Neural cell (in vitro differentiated cells): ENCODE measurements at regions not wholly inside any gene's neighbourhood (a gene's known extent, or its start where the extent isn't known, plus 50 kb on each side); places are given as distances from the start of the nearest gene placed in this dataset.

Source experiments
- H2AFZ ChIP-seq: fragments of 200-600, 300-800 bp; sonication (generic), shearing (Covaris generic); 2 replicates; pipeline ENCODE4 v1.6.0; 2014; ENCODE audit warnings: low read depth, mild to moderate bottlenecking, antibody characterized with exemption, low read length, moderate library complexity
- H3F3A ChIP-seq: fragments of 200-600 bp; shearing (Covaris generic); 2 replicates; pipeline ENCODE4 v1.6.1; 2016; ENCODE audit warnings: mild to moderate bottlenecking, moderate library complexity, mixed read lengths, antibody characterized with exemption, low read length; ENCODE audit not compliant: insufficient read depth, poor library complexity, severe bottlenecking
- H3K27ac ChIP-seq: fragments of 200-600, 300-800 bp; sonication (generic), shearing (Covaris generic); 2 replicates; pipeline ENCODE4 v1.5.1; 2014; ENCODE audit warnings: mild to moderate bottlenecking, low read length, moderate library complexity
- H3K27me3 ChIP-seq: fragments of 300-800, 200-600 bp; sonication (generic), shearing (Covaris generic); 2 replicates; pipeline ENCODE4 v1.6.0; 2014; ENCODE audit warnings: mild to moderate bottlenecking, low read depth, low read length, moderate library complexity; ENCODE audit not compliant: insufficient read depth
- H3K36me3 ChIP-seq: fragments of 300-800, 200-600 bp; sonication (generic), shearing (Covaris generic); 2 replicates; pipeline ENCODE4 v1.5.1; 2014; ENCODE audit warnings: mild to moderate bottlenecking, antibody characterized with exemption, low read length, moderate library complexity; ENCODE audit not compliant: insufficient read depth
- H3K4me2 ChIP-seq: fragments of 300-800, 200-600 bp; sonication (generic), shearing (Covaris generic); 2 replicates; pipeline ENCODE4 v1.6.0; 2014; ENCODE audit warnings: mild to moderate bottlenecking, low read length
- H3K4me3 ChIP-seq: fragments of 300-800, 200-600 bp; sonication (generic), shearing (Covaris generic); 2 replicates; pipeline ENCODE4 v1.5.1; 2014; ENCODE audit warnings: mild to moderate bottlenecking, low read length, moderate library complexity
- H3K79me2 ChIP-seq: fragments of 200-600 bp; shearing (Covaris generic); replicated peaks from 2 replicates; pipeline ENCODE4 v1.6.0; 2014; ENCODE audit warnings: mild to moderate bottlenecking, low read length, moderate library complexity; ENCODE audit not compliant: insufficient read depth
- H3K9ac ChIP-seq: fragments of 300-800, 200-600 bp; sonication (generic), shearing (Covaris generic); 2 replicates; pipeline ENCODE4 v1.6.1; 2016; ENCODE audit warnings: mild to moderate bottlenecking, low read length, mixed read lengths
- H3K9me2 ChIP-seq: fragments of 200-600 bp; shearing (Covaris generic); 2 replicates; pipeline ENCODE4 v1.6.1; 2016; ENCODE audit warnings: mild to moderate bottlenecking, low read length, mixed read lengths; ENCODE audit not compliant: insufficient read depth
- H3K9me3 ChIP-seq: fragments of 200-600, 300-800 bp; sonication (generic), shearing (Covaris generic); 2 replicates; pipeline ENCODE4 v1.6.1; 2016; ENCODE audit warnings: mild to moderate bottlenecking, mixed run types, low read length, moderate library complexity, mixed read lengths
- H4K20me1 ChIP-seq: fragments of 200-600 bp; shearing (Covaris generic); 2 replicates; pipeline ENCODE4 v1.6.1; 2016; ENCODE audit warnings: mild to moderate bottlenecking, mixed run types; ENCODE audit not compliant: insufficient read depth
- CTCF ChIP-seq: fragments of 450-650 bp; IDR thresholded peaks from 2 replicates; pipeline ENCODE4 v1.5.1; 2014; ENCODE audit warnings: antibody characterized with exemption, mild to moderate bottlenecking, moderate library complexity; ENCODE audit not compliant: poor library complexity, severe bottlenecking
- EP300 ChIP-seq: fragments of 450-650 bp; conservative IDR thresholded peaks from 2 replicates; pipeline ENCODE4 v1.6.1; 2014; ENCODE audit warnings: antibody characterized with exemption, mild to moderate bottlenecking, moderate library complexity; ENCODE audit not compliant: poor library complexity, severe bottlenecking
- EZH2 ChIP-seq: fragments of 200-600, 300-800 bp; shearing (Covaris generic), sonication (generic); IDR thresholded peaks from 2 replicates; pipeline ENCODE4 v1.6.1; 2014; ENCODE audit warnings: antibody characterized with exemption, low read length, borderline replicate concordance, mild to moderate bottlenecking; ENCODE audit not compliant: insufficient read depth, poor library complexity, severe bottlenecking
- MXI1 ChIP-seq: fragments of 450-650 bp; conservative IDR thresholded peaks from 2 replicates; pipeline ENCODE4 v1.6.1; 2014; ENCODE audit warnings: antibody characterized with exemption, mild to moderate bottlenecking; ENCODE audit not compliant: poor library complexity, severe bottlenecking
- POLR2AphosphoS5 ChIP-seq: IDR thresholded peaks from 2 replicates; pipeline ENCODE4 v1.6.1; 2012
- RAD21 ChIP-seq: fragments of 450-650 bp; conservative IDR thresholded peaks from 2 replicates; pipeline ENCODE4 v1.6.1; 2014; ENCODE audit warnings: antibody characterized with exemption, mild to moderate bottlenecking, moderate library complexity
- SMC3 ChIP-seq: fragments of 450-650 bp; conservative IDR thresholded peaks from 2 replicates; pipeline ENCODE4 v1.6.1; 2014; ENCODE audit warnings: antibody characterized with exemption, mild to moderate bottlenecking, moderate library complexity; ENCODE audit not compliant: poor library complexity
- TAF1 ChIP-seq: IDR thresholded peaks from 2 replicates; pipeline ENCODE4 v1.6.1; 2012; ENCODE audit warnings: low read depth
- TF ChIP-seq, protein P1 (sequence below): IDR thresholded peaks from 2 replicates; pipeline ENCODE4 v1.6.1; 2012; ENCODE audit warnings: borderline replicate concordance

GRCh38 chr18:66325251-66325650 is 278.6 kb downstream of the CDH19 start:
- H3K36me3 ChIP-seq = no peaks in the 10 kb centered on the region
- no peak overlapping the region for H3K4me3 ChIP-seq
- H3K27me3 ChIP-seq = no peaks in the 10 kb centered on the region
- H3K9ac ChIP-seq = no peak overlapping the region
- no peak overlapping the region for H3K27ac ChIP-seq
- H3K9me2 ChIP-seq = no peaks in the 10 kb centered on the region
- no peaks in the 10 kb centered on the region for H3K9me3 ChIP-seq
- no peak overlapping the region for H3K4me2 ChIP-seq
- H3K79me2 ChIP-seq = no peaks in the 10 kb centered on the region
- peaks cover 2% of the 10 kb centered on the region for H4K20me1 ChIP-seq
- H3F3A ChIP-seq = no peaks in the 10 kb centered on the region
- TF ChIP-seq SMC3 = no peak
- TF ChIP-seq, protein P1, sequence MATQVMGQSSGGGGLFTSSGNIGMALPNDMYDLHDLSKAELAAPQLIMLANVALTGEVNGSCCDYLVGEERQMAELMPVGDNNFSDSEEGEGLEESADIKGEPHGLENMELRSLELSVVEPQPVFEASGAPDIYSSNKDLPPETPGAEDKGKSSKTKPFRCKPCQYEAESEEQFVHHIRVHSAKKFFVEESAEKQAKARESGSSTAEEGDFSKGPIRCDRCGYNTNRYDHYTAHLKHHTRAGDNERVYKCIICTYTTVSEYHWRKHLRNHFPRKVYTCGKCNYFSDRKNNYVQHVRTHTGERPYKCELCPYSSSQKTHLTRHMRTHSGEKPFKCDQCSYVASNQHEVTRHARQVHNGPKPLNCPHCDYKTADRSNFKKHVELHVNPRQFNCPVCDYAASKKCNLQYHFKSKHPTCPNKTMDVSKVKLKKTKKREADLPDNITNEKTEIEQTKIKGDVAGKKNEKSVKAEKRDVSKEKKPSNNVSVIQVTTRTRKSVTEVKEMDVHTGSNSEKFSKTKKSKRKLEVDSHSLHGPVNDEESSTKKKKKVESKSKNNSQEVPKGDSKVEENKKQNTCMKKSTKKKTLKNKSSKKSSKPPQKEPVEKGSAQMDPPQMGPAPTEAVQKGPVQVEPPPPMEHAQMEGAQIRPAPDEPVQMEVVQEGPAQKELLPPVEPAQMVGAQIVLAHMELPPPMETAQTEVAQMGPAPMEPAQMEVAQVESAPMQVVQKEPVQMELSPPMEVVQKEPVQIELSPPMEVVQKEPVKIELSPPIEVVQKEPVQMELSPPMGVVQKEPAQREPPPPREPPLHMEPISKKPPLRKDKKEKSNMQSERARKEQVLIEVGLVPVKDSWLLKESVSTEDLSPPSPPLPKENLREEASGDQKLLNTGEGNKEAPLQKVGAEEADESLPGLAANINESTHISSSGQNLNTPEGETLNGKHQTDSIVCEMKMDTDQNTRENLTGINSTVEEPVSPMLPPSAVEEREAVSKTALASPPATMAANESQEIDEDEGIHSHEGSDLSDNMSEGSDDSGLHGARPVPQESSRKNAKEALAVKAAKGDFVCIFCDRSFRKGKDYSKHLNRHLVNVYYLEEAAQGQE = no peak
- no peak for TF ChIP-seq CTCF
- no peak for TF ChIP-seq RAD21
- no peak for TF ChIP-seq EP300
- no peak for TF ChIP-seq EZH2
- TF ChIP-seq TAF1 = no peak
- TF ChIP-seq POLR2AphosphoS5 = no peak
- no peak for TF ChIP-seq MXI1
- no peak overlapping the region for H2AFZ ChIP-seq

- no peaks in the 10 kb centered on the region for H3K9me3 ChIP-seq
- peaks cover 2% of the 10 kb centered on the region for H4K20me1 ChIP-seq
- no peak overlapping the region for H3K9ac ChIP-seq
- H3K79me2 ChIP-seq = no peaks in the 10 kb centered on the region
- no peak overlapping the region for H2AFZ ChIP-seq
- no peaks in the 10 kb centered on the region for H3K9me2 ChIP-seq
- no peak overlapping the region for H3K4me3 ChIP-seq
- H3K4me2 ChIP-seq = no peak overlapping the region
- no peaks in the 10 kb centered on the region for H3K27me3 ChIP-seq
- no peak for TF ChIP-seq SMC3
- TF ChIP-seq CTCF = no peak
- no peak for TF ChIP-seq POLR2AphosphoS5
- no peak for TF ChIP-seq TAF1
- TF ChIP-seq EZH2 = no peak
- TF ChIP-seq MXI1 = no peak
- TF ChIP-seq EP300 = no peak
- H3F3A ChIP-seq = no peaks in the 10 kb centered on the region
- no peaks in the 10 kb centered on the region for H3K36me3 ChIP-seq
- H3K27ac ChIP-seq = no peak overlapping the region
Measured at GRCh38 chr18:66324616-66325015, 279.3 kb downstream of the CDH19 start.
